ENCODE measurements at regions not wholly inside any gene's neighbourhood (a gene's known extent, or its start where the extent isn't known, plus 50 kb on each side); places are given as distances from the start of the nearest gene placed in this dataset.

GRCh38 chr2:216320852-216321251 is 51.4 kb downstream of the MARCHF4 start:
- no peak overlapping the region for H3K4me3 ChIP-seq (ENCODE audit: low read depth in 1 of 5, low read length in 5 of 5)
- H3K4me1 ChIP-seq (ENCODE audit: control insufficient read depth in 5 of 5, insufficient read depth in 5 of 5, low read length in 5 of 5), result no peaks in the 10 kb centered on the region
- no peaks in the 10 kb centered on the region for H3K36me3 ChIP-seq (ENCODE audit: control insufficient read depth in 5 of 5, insufficient read depth in 5 of 5, low read length in 5 of 5)
- H3K27me3 ChIP-seq (ENCODE audit: control insufficient read depth in 5 of 5, insufficient read depth in 4 of 5, low read length in 5 of 5), result peaks cover 0 to 8% (median 5%) of the 10 kb centered on the region in 5 donors
- no peak overlapping the region for H3K9ac ChIP-seq (ENCODE audit: low read length in 5 of 5)
- no peak overlapping the region for H3K27ac ChIP-seq (ENCODE audit: low read depth, low read length)
- H3K9me3 ChIP-seq (ENCODE audit: control insufficient read depth in 5 of 5, low read length in 5 of 5), result peaks cover 0 to 3% (median 2%) of the 10 kb centered on the region in 5 donors

GRCh38 chr2:216319771-216320170 is 52.5 kb downstream of the MARCHF4 start:
- Histone ChIP-seq H3K36me3 (ENCODE audit: control insufficient read depth in 5 of 5, insufficient read depth in 5 of 5, low read length in 5 of 5) (no peaks in the 10 kb centered on the region), H3K9ac (ENCODE audit: low read length in 5 of 5) (no peak overlapping the region), H3K4me1 (ENCODE audit: control insufficient read depth in 5 of 5, insufficient read depth in 5 of 5, low read length in 5 of 5) (no peaks in the 10 kb centered on the region), H3K9me3 (ENCODE audit: control insufficient read depth in 5 of 5, low read length in 5 of 5) (peaks cover 0 to 4% (median 3%) of the 10 kb centered on the region in 5 donors), H3K4me3 (ENCODE audit: low read depth in 1 of 5, low read length in 5 of 5) (no peak overlapping the region), H3K27me3 (ENCODE audit: control insufficient read depth in 5 of 5, insufficient read depth in 4 of 5, low read length in 5 of 5) (peaks cover 0 to 8% (median 5%) of the 10 kb centered on the region in 5 donors), H3K27ac (ENCODE audit: low read depth, low read length) (no peak overlapping the region)

DNA sequence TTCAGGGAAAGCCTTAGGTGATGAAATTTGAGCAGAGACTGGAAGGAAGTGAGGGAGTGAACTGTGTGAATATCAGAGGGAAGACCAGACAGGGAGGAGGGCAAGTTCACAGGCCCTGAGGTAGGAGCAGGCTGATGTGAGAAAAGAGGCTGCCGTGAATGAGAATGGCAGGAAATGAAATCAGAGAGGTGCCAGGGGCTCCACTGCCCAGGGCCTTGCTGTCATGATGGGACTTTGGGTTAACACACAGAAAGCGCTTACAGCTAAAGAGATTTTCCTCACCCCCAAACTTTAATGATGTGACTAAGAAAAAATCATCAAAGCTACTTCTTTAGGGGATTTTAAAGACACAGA is 53.8 kb downstream of the MARCHF4 start:
- Histone ChIP-seq H3K27me3 (ENCODE audit: control insufficient read depth in 5 of 5, insufficient read depth in 4 of 5, low read length in 5 of 5) (peaks cover 0 to 8% (median 5%) of the 10 kb centered on the region in 5 donors), H3K36me3 (ENCODE audit: control insufficient read depth in 5 of 5, insufficient read depth in 5 of 5, low read length in 5 of 5) (no peaks in the 10 kb centered on the region), H3K9ac (ENCODE audit: low read length in 5 of 5) (no peak overlapping the region), H3K9me3 (ENCODE audit: control insufficient read depth in 5 of 5, low read length in 5 of 5) (peaks cover 0 to 6% (median 3%) of the 10 kb centered on the region in 5 donors), H3K27ac (ENCODE audit: low read depth, low read length) (no peak overlapping the region), H3K4me1 (ENCODE audit: control insufficient read depth in 5 of 5, insufficient read depth in 5 of 5, low read length in 5 of 5) (no peaks in the 10 kb centered on the region), H3K4me3 (ENCODE audit: low read depth in 1 of 5, low read length in 5 of 5) (no peak overlapping the region)

DNA sequence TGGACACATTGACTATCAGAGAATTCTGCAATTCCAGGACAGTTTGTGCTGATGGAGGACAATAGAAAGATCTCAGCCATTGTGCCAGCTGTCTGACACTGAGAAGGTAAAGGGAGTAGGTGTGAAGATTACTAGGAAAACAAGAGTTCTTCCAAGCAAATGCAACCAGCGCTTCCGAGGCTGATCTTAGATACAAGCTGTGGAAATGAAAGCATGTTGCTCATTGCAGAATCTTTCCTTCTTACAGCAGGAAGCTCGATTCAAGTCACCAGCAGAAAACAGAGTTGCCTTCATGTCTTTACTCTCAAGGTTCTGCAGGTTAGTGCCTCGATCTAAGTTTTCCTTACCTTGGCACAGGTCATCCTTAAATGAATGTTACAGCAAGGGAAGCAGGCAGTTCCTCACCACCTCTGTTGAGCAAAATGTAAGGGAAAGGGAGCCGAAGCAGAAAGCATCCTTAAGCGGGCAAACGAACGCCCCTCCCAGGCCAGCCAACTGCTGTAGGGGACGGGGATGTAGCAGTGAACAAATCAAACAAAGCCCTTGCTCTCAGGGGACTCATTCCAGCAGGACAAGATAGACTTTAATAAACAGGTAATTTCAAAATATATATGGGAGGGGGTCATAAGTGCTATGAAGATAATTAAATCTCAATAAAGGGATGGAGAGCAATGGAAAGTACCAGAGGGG is 54.3 kb downstream of the MARCHF4 start:
- no peaks in the 10 kb centered on the region for H3K4me1 ChIP-seq (ENCODE audit: control insufficient read depth in 5 of 5, insufficient read depth in 5 of 5, low read length in 5 of 5)
- H3K27ac ChIP-seq (ENCODE audit: low read depth, low read length), result no peak overlapping the region
- H3K9ac ChIP-seq (ENCODE audit: low read length in 5 of 5), result no peak overlapping the region
- peaks cover 0 to 8% (median 5%) of the 10 kb centered on the region in 5 donors for H3K27me3 ChIP-seq (ENCODE audit: control insufficient read depth in 5 of 5, insufficient read depth in 4 of 5, low read length in 5 of 5)
- no peak overlapping the region for H3K4me3 ChIP-seq (ENCODE audit: low read depth in 1 of 5, low read length in 5 of 5)
- no peaks in the 10 kb centered on the region for H3K36me3 ChIP-seq (ENCODE audit: control insufficient read depth in 5 of 5, insufficient read depth in 5 of 5, low read length in 5 of 5)
- H3K9me3 ChIP-seq (ENCODE audit: control insufficient read depth in 5 of 5, low read length in 5 of 5), result peaks cover 0 to 6% (median 3%) of the 10 kb centered on the region in 5 donors

GRCh38 chr2:216316743-216317142 is 55.5 kb downstream of the MARCHF4 start:
- Histone ChIP-seq H3K4me1 (ENCODE audit: control insufficient read depth in 5 of 5, insufficient read depth in 5 of 5, low read length in 5 of 5) (no peaks in the 10 kb centered on the region), H3K9me3 (ENCODE audit: control insufficient read depth in 5 of 5, low read length in 5 of 5) (peaks cover 0 to 6% (median 3%) of the 10 kb centered on the region in 5 donors), H3K4me3 (ENCODE audit: low read depth in 1 of 5, low read length in 5 of 5) (no peak overlapping the region), H3K9ac (ENCODE audit: low read length in 5 of 5) (no peak overlapping the region), H3K36me3 (ENCODE audit: control insufficient read depth in 5 of 5, insufficient read depth in 5 of 5, low read length in 5 of 5) (no peaks in the 10 kb centered on the region), H3K27me3 (ENCODE audit: control insufficient read depth in 5 of 5, insufficient read depth in 4 of 5, low read length in 5 of 5) (peaks cover 0 to 8% (median 5%) of the 10 kb centered on the region in 5 donors), H3K27ac (ENCODE audit: low read depth, low read length) (no peak overlapping the region)

DNA sequence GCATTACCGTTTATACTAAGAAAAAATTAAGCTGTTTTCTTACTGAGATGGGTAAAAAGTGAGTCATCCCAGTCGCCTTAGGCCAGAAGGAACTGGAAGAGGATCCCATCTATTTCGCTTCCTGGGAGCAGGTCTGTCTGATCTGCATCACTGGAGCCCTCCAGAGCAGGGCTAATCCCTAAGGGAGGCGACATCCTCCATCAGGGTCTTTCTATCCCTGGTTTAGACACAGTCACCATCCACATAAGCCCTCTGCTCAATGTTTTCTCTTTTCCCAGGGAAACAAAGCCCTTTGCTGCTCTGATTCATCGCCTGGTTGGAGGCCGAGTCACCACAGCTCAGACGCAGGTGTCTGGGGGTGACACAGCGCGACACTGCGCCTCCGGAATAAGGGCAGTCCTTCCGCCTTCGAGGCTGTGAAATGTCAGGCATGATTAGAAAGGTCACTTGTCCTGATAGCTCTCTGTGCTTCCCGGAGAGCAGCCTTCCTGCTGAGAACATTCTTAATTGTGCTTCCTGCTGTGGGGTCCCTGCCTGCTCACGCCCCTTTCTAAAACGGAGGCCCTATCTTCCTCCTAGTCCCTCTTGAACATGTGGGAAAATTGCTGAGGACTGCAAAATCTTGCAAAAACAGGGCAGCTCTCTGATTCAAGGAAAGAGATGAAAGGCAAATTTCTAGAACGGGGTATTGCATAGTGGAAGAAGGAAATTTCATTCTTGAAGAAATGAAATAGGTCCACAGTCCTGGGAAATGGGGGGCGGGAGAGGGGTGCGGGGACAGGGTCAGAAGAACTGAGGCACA is 56.3 kb downstream of the MARCHF4 start:
- peaks cover 0 to 6% (median 3%) of the 10 kb centered on the region in 5 donors for H3K9me3 ChIP-seq (ENCODE audit: control insufficient read depth in 5 of 5, low read length in 5 of 5)
- no peak overlapping the region for H3K27ac ChIP-seq (ENCODE audit: low read depth, low read length)
- H3K9ac ChIP-seq (ENCODE audit: low read length in 5 of 5), result no peak overlapping the region
- peaks cover 0 to 8% (median 5%) of the 10 kb centered on the region in 5 donors for H3K27me3 ChIP-seq (ENCODE audit: control insufficient read depth in 5 of 5, insufficient read depth in 4 of 5, low read length in 5 of 5)
- no peak overlapping the region for H3K4me3 ChIP-seq (ENCODE audit: low read depth in 1 of 5, low read length in 5 of 5)
- no peaks in the 10 kb centered on the region for H3K4me1 ChIP-seq (ENCODE audit: control insufficient read depth in 5 of 5, insufficient read depth in 5 of 5, low read length in 5 of 5)
- H3K36me3 ChIP-seq (ENCODE audit: control insufficient read depth in 5 of 5, insufficient read depth in 5 of 5, low read length in 5 of 5), result no peaks in the 10 kb centered on the region

DNA sequence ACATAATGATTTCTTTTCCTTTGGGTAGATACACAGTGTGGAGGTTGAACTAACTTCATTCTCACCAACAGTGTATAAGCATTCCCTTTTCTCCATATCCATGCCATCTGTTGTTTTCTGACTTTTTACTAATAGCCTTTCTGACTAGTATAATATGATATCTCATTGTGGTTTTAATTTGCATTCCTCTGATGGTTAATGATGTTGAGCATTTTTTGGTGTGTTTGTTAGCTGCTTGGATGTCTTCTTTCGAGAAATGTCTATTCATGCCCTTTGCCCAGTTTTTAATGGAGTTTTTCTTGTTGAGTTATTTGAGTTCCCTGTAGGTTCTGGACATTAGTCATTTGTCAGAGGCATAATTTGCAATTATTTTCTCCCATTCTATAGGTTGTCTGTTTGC is 59.8 kb downstream of the MARCHF4 start:
- H3K27me3 ChIP-seq (ENCODE audit: control insufficient read depth in 5 of 5, insufficient read depth in 4 of 5, low read length in 5 of 5), result peaks cover 0 to 8% (median 4%) of the 10 kb centered on the region in 5 donors
- H3K4me1 ChIP-seq (ENCODE audit: control insufficient read depth in 5 of 5, insufficient read depth in 5 of 5, low read length in 5 of 5), result peaks cover 0 to under 1% (median 0%) of the 10 kb centered on the region in 5 donors
- H3K4me3 ChIP-seq (ENCODE audit: low read depth in 1 of 5, low read length in 5 of 5), result no peak overlapping the region
- no peak overlapping the region for H3K9ac ChIP-seq (ENCODE audit: low read length in 5 of 5)
- H3K27ac ChIP-seq (ENCODE audit: low read depth, low read length), result no peak overlapping the region
- H3K36me3 ChIP-seq (ENCODE audit: control insufficient read depth in 5 of 5, insufficient read depth in 5 of 5, low read length in 5 of 5), result no peaks in the 10 kb centered on the region
- H3K9me3 ChIP-seq (ENCODE audit: control insufficient read depth in 5 of 5, low read length in 5 of 5), result peaks cover 0 to 6% (median 3%) of the 10 kb centered on the region in 5 donors

- Histone ChIP-seq H3K9me3 (ENCODE audit: control insufficient read depth in 5 of 5, low read length in 5 of 5) (no peaks in the 10 kb centered on the region), H3K4me1 (ENCODE audit: control insufficient read depth in 5 of 5, insufficient read depth in 5 of 5, low read length in 5 of 5) (peaks cover 0 to 7% (median 0%) of the 10 kb centered on the region in 5 donors), H3K36me3 (ENCODE audit: control insufficient read depth in 5 of 5, insufficient read depth in 5 of 5, low read length in 5 of 5) (no peaks in the 10 kb centered on the region), H3K9ac (ENCODE audit: low read length in 5 of 5) (no peak overlapping the region), H3K4me3 (ENCODE audit: low read depth in 1 of 5, low read length in 5 of 5) (no peak overlapping the region), H3K27ac (ENCODE audit: low read depth, low read length) (no peak overlapping the region), H3K27me3 (ENCODE audit: control insufficient read depth in 5 of 5, insufficient read depth in 4 of 5, low read length in 5 of 5) (no peaks in the 10 kb centered on the region)
These were observed 63.7 kb downstream of the MARCHF4 start for GRCh38 chr2:216308576-216308975.

- Histone ChIP-seq H3K9me3 (ENCODE audit: control insufficient read depth in 5 of 5, low read length in 5 of 5) (no peaks in the 10 kb centered on the region), H3K4me3 (ENCODE audit: low read depth in 1 of 5, low read length in 5 of 5) (no peak overlapping the region), H3K9ac (ENCODE audit: low read length in 5 of 5) (no peak overlapping the region), H3K36me3 (ENCODE audit: control insufficient read depth in 5 of 5, insufficient read depth in 5 of 5, low read length in 5 of 5) (no peaks in the 10 kb centered on the region), H3K4me1 (ENCODE audit: control insufficient read depth in 5 of 5, insufficient read depth in 5 of 5, low read length in 5 of 5) (peaks cover 0 to 7% (median 0%) of the 10 kb centered on the region in 5 donors), H3K27me3 (ENCODE audit: control insufficient read depth in 5 of 5, insufficient read depth in 4 of 5, low read length in 5 of 5) (no peaks in the 10 kb centered on the region), H3K27ac (ENCODE audit: low read depth, low read length) (no peak overlapping the region)
These were observed 64.8 kb downstream of the MARCHF4 start for GRCh38 chr2:216307496-216307895.

GRCh38 chr2:216306868-216307267 is 65.4 kb downstream of the MARCHF4 start:
- no peaks in the 10 kb centered on the region for H3K9me3 ChIP-seq (ENCODE audit: control insufficient read depth in 5 of 5, low read length in 5 of 5)
- H3K27ac ChIP-seq (ENCODE audit: low read depth, low read length), result no peak overlapping the region
- no peak overlapping the region for H3K9ac ChIP-seq (ENCODE audit: low read length in 5 of 5)
- H3K27me3 ChIP-seq (ENCODE audit: control insufficient read depth in 5 of 5, insufficient read depth in 4 of 5, low read length in 5 of 5), result no peaks in the 10 kb centered on the region
- H3K4me3 ChIP-seq (ENCODE audit: low read depth in 1 of 5, low read length in 5 of 5), result no peak overlapping the region
- H3K4me1 ChIP-seq (ENCODE audit: control insufficient read depth in 5 of 5, insufficient read depth in 5 of 5, low read length in 5 of 5), result peaks cover 0 to 7% (median 0%) of the 10 kb centered on the region in 5 donors
- H3K36me3 ChIP-seq (ENCODE audit: control insufficient read depth in 5 of 5, insufficient read depth in 5 of 5, low read length in 5 of 5), result no peaks in the 10 kb centered on the region
